Testis (tissue), 2 donors: ENCODE measurements at regions not wholly inside any gene's neighbourhood (a gene's known extent, or its start where the extent isn't known, plus 50 kb on each side); places are given as distances from the start of the nearest gene placed in this dataset.
A peak's percentile ranks its signal among the peaks of the same experiment; 100 is the strongest.
"Not testable (repeated sequence)": the region's sequence is repeated elsewhere in the genome, so short reads cannot be mapped to it uniquely, and the experiment has no call there.

Experiments
- DNase-seq: peaks from one replicate; pipeline ENCODE4 v3.0.0-alpha.2; 2019
- H3K27ac ChIP-seq, 2 donors: fragments of 200-600 bp; sonication (generic); one replicate each; pipeline ENCODE4 v1.5.1; 2019
- H3K27me3 ChIP-seq: fragments of 200-600 bp; sonication (generic); one replicate; pipeline ENCODE4 v1.5.1; 2019
- H3K36me3 ChIP-seq: fragments of 200-600 bp; sonication (generic); one replicate; pipeline ENCODE4 v1.5.1; 2017; ENCODE audit warnings: low read depth; ENCODE audit errors: missing control alignments
- H3K4me1 ChIP-seq: fragments of 200-600 bp; sonication (generic); one replicate; pipeline ENCODE4 v1.5.1; 2019
- H3K4me3 ChIP-seq, 2 donors: fragments of 200-600 bp; sonication (generic); one replicate each; pipeline ENCODE4 v1.5.1; 2017 to 2019
- H3K9me3 ChIP-seq: fragments of 200-600 bp; sonication (generic); one replicate; pipeline ENCODE4 v1.5.1; 2017
- CTCF ChIP-seq, 3 experiments: fragments of 450-650 bp in 2 of 3; fragments of 200-600 bp in 1 of 3; sonication (generic) in 1 of 3; IDR thresholded peaks; one replicate each; pipeline ENCODE4 v1.5.1; 2016 to 2019; ENCODE audit warnings: antibody characterized with exemption in 3 of 3, mild to moderate bottlenecking in 2 of 3, moderate library complexity in 1 of 3
- WGBS, 2 donors: methylation state at CpG; one replicate each; pipeline ENCODE4 v1.1.5; 2018; 5-methylcytosine and 5-hydroxymethylcytosine counted together
- intact Hi-C: fragments of 100-400 bp; cut with DNase I; formaldehyde crosslinking; loops from one replicate; pipeline ENCODE4 v1.15.1; 2023; ENCODE audit warnings: low total_unique reads

GRCh38 chr1:144516172-144516571, 54.7 kb upstream of the NBPF15 start:
- DNase-seq, intact Hi-C loops, H3K4me3 ChIP-seq, H3K36me3 ChIP-seq, H3K4me1 ChIP-seq, H3K27me3 ChIP-seq, H3K27ac ChIP-seq, H3K9me3 ChIP-seq: not testable (repeated sequence)
- 92 to 100% methylated on average over 1 of the region's 3 CpGs for WGBS, 2 donors

GRCh38 chr1:144516906-144517305, 55.4 kb upstream of the NBPF15 start:
- DNase-seq, H3K4me1 ChIP-seq, intact Hi-C loops, H3K9me3 ChIP-seq, H3K27ac ChIP-seq, H3K4me3 ChIP-seq, H3K27me3 ChIP-seq, H3K36me3 ChIP-seq: not testable (repeated sequence)
- 76 to 77% methylated on average over 2 of the region's 2 CpGs for WGBS, 2 donors

GRCh38 chr1:144518439-144518838, 57.0 kb upstream of the NBPF15 start:
- H3K4me3 ChIP-seq, H3K36me3 ChIP-seq, H3K9me3 ChIP-seq, DNase-seq, intact Hi-C loops, H3K27me3 ChIP-seq, H3K27ac ChIP-seq, H3K4me1 ChIP-seq: not testable (repeated sequence)
- 69 to 90% methylated on average over 5 of the region's 9 CpGs for WGBS, 2 donors

GRCh38 chr1:144519528-144520189, 58.2 kb upstream of the NBPF15 start:
- H3K27ac ChIP-seq, DNase-seq, H3K36me3 ChIP-seq, H3K4me1 ChIP-seq, H3K27me3 ChIP-seq, H3K9me3 ChIP-seq, intact Hi-C loops, H3K4me3 ChIP-seq: not testable (repeated sequence)
- 32 to 40% methylated on average over 9 to 11 of the region's 12 CpGs for WGBS, 2 donors

GRCh38 chr1:144523661-144524407, 62.4 kb upstream of the NBPF15 start:
- H3K4me3 ChIP-seq, intact Hi-C loops, DNase-seq, H3K36me3 ChIP-seq, H3K4me1 ChIP-seq, H3K27me3 ChIP-seq, H3K9me3 ChIP-seq, H3K27ac ChIP-seq: not testable (repeated sequence)
- 0 to 11% methylated on average over 4 to 33 of the region's 33 CpGs for WGBS, 2 donors

GRCh38 chr1:144532156-144532607, 60.5 kb upstream of the PPIAL4F start:
- intact Hi-C loops, DNase-seq, H3K9me3 ChIP-seq, H3K36me3 ChIP-seq, H3K4me1 ChIP-seq, H3K27ac ChIP-seq, H3K4me3 ChIP-seq, H3K27me3 ChIP-seq: not testable (repeated sequence)
- peak in 1 of 3 experiments; percentile 20 for TF ChIP-seq CTCF (IDR thresholded peaks at IDR 0.05)
- 33% methylated on average over 1 to 9 of the region's 9 CpGs for WGBS, 2 donors

GRCh38 chr1:144533480-144533879, 59.2 kb upstream of the PPIAL4F start:
- H3K4me1 ChIP-seq, H3K27me3 ChIP-seq, H3K36me3 ChIP-seq, intact Hi-C loops, H3K4me3 ChIP-seq, H3K27ac ChIP-seq, DNase-seq, H3K9me3 ChIP-seq: not testable (repeated sequence)
- WGBS, 2 donors: 32 to 41% methylated on average over 3 of the region's 3 CpGs

- H3K36me3 ChIP-seq, H3K9me3 ChIP-seq, H3K27ac ChIP-seq, H3K27me3 ChIP-seq, H3K4me3 ChIP-seq, H3K4me1 ChIP-seq, intact Hi-C loops, DNase-seq: not testable (repeated sequence)
- 75 to 83% methylated on average over 1 of the region's 1 CpG for WGBS, 2 donors
Observed at GRCh38 chr1:144534286-144534685, 58.4 kb upstream of the PPIAL4F start.

- H3K4me1 ChIP-seq: not testable (repeated sequence)
- WGBS, 2 donors: 83 to 96% methylated on average over 1 of the region's 1 CpG
Observed at GRCh38 chr1:144536677-144537076, 56.0 kb upstream of the PPIAL4F start.

GRCh38 chr1:144537234-144537633, 55.5 kb upstream of the PPIAL4F start:
- H3K27me3 ChIP-seq, H3K4me3 ChIP-seq, H3K27ac ChIP-seq, H3K36me3 ChIP-seq, H3K9me3 ChIP-seq, intact Hi-C loops, H3K4me1 ChIP-seq, DNase-seq: not testable (repeated sequence)
- 67 to 76% methylated on average over 3 to 5 of the region's 5 CpGs for WGBS, 2 donors

More at GRCh38 chr1:144536677-144537076, 56.0 kb upstream of the PPIAL4F start:
- intact Hi-C loops, DNase-seq, H3K9me3 ChIP-seq, H3K36me3 ChIP-seq, H3K27ac ChIP-seq, H3K27me3 ChIP-seq, H3K4me3 ChIP-seq: not testable (repeated sequence)

- intact Hi-C loops, H3K27ac ChIP-seq, H3K4me3 ChIP-seq, DNase-seq, H3K36me3 ChIP-seq, H3K27me3 ChIP-seq, H3K4me1 ChIP-seq, H3K9me3 ChIP-seq: not testable (repeated sequence)
- WGBS, 2 donors: 73 to 80% methylated on average over 6 of the region's 6 CpGs
Observed at GRCh38 chr1:144538736-144539135, 54.0 kb upstream of the PPIAL4F start.
